ENCODE measurements at regions not wholly inside any gene's neighbourhood (a gene's known extent, or its start where the extent isn't known, plus 50 kb on each side); places are given as distances from the start of the nearest gene placed in this dataset.

DNA sequence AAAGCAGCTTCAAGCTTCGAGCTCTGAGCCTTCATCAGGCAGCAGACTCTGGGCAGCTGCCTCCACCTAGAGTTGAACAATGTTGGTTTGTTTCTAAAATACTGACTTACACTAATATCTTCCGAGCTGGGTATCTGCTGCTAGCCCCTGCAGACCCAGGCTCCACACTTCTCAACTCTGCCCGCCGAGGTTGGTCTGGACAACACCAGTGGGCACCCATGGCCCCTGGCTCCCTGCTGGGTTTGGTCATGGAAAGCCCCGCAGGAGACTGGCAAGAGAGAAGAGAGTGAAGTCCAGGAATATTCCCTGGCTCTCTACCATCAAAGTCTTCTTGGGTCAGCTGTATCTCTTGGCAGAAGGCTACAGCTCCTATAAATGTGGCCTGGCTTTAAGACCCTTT is 214.2 kb upstream of the TMEM132C start:
- Histone ChIP-seq H3K36me3 (ENCODE audit: insufficient read depth, low read length) (no peaks in the 10 kb centered on the region), H3K79me2 (replicated peaks; ENCODE audit: insufficient read depth, low read length) (no peaks in the 10 kb centered on the region), H3K9me2 (ENCODE audit: insufficient read depth, low read length) (no peaks in the 10 kb centered on the region), H3K9ac (ENCODE audit: low read length) (no peak overlapping the region), H4K20me1 (ENCODE audit: insufficient read depth) (no peaks in the 10 kb centered on the region), H3K4me3 (ENCODE audit: low read length) (no peak overlapping the region), H3K27ac (ENCODE audit: low read length) (no peak overlapping the region), H3K4me2 (ENCODE audit: low read length) (no peak overlapping the region), H2AFZ (ENCODE audit: low read depth, low read length) (no peak overlapping the region), H3K9me3 (ENCODE audit: low read length) (no peaks in the 10 kb centered on the region), H3K27me3 (ENCODE audit: insufficient read depth, low read depth, low read length) (no peaks in the 10 kb centered on the region), H3F3A (ENCODE audit: insufficient read depth, low read length, poor library complexity, severe bottlenecking) (peaks cover 8% of the 10 kb centered on the region)
- TF ChIP-seq EP300 (conservative IDR thresholded peaks at IDR 0.05; ENCODE audit: poor library complexity, severe bottlenecking) = no peak

DNA sequence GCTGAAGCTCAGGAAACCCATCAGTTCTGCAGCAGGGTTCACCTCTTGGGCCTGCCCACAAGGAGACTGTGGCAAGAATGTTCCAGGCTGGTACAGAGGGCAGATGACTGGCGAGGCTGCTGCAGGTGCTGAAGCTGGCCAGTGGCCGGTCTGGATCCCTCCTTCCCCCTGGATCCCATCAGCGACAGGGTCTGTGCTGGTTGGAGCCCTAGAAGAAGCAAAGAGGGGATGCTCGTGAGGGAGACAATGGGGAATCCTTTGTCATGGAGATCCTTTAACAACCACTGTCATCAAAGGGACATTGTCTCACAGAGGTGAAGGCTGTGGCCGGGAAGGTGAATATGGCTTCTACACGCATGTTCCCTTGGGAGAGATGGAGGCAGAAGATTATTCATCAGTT is 211.4 kb upstream of the TMEM132C start:
- Histone ChIP-seq H3K27ac (ENCODE audit: low read length) (peak overlapping the region; percentile 96), H3K9ac (ENCODE audit: low read length) (peak overlapping the region; percentile 61), H3K79me2 (replicated peaks; ENCODE audit: insufficient read depth, low read length) (no peaks in the 10 kb centered on the region), H3K9me3 (ENCODE audit: low read length) (no peaks in the 10 kb centered on the region), H3K27me3 (ENCODE audit: insufficient read depth, low read depth, low read length) (no peaks in the 10 kb centered on the region), H4K20me1 (ENCODE audit: insufficient read depth) (no peaks in the 10 kb centered on the region), H3K9me2 (ENCODE audit: insufficient read depth, low read length) (no peaks in the 10 kb centered on the region), H2AFZ (ENCODE audit: low read depth, low read length) (no peak overlapping the region), H3F3A (ENCODE audit: insufficient read depth, low read length, poor library complexity, severe bottlenecking) (peaks cover 11% of the 10 kb centered on the region), H3K4me2 (ENCODE audit: low read length) (peak overlapping the region; percentile 15), H3K4me3 (ENCODE audit: low read length) (peak overlapping the region; percentile 50), H3K36me3 (ENCODE audit: insufficient read depth, low read length) (no peaks in the 10 kb centered on the region)
- TF ChIP-seq RAD21 (conservative IDR thresholded peaks at IDR 0.05) (no peak), SMC3 (conservative IDR thresholded peaks at IDR 0.05; ENCODE audit: poor library complexity) (no peak), MXI1 (conservative IDR thresholded peaks at IDR 0.05; ENCODE audit: poor library complexity, severe bottlenecking) (no peak), EZH2 (IDR thresholded peaks at IDR 0.05; ENCODE audit: borderline replicate concordance, insufficient read depth, low read length, poor library complexity, severe bottlenecking) (no peak), EP300 (conservative IDR thresholded peaks at IDR 0.05; ENCODE audit: poor library complexity, severe bottlenecking) (no peak), POLR2AphosphoS5 (IDR thresholded peaks at IDR 0.05) (no peak), TAF1 (IDR thresholded peaks at IDR 0.05; ENCODE audit: low read depth) (no peak)
- TF ChIP-seq, protein P1, sequence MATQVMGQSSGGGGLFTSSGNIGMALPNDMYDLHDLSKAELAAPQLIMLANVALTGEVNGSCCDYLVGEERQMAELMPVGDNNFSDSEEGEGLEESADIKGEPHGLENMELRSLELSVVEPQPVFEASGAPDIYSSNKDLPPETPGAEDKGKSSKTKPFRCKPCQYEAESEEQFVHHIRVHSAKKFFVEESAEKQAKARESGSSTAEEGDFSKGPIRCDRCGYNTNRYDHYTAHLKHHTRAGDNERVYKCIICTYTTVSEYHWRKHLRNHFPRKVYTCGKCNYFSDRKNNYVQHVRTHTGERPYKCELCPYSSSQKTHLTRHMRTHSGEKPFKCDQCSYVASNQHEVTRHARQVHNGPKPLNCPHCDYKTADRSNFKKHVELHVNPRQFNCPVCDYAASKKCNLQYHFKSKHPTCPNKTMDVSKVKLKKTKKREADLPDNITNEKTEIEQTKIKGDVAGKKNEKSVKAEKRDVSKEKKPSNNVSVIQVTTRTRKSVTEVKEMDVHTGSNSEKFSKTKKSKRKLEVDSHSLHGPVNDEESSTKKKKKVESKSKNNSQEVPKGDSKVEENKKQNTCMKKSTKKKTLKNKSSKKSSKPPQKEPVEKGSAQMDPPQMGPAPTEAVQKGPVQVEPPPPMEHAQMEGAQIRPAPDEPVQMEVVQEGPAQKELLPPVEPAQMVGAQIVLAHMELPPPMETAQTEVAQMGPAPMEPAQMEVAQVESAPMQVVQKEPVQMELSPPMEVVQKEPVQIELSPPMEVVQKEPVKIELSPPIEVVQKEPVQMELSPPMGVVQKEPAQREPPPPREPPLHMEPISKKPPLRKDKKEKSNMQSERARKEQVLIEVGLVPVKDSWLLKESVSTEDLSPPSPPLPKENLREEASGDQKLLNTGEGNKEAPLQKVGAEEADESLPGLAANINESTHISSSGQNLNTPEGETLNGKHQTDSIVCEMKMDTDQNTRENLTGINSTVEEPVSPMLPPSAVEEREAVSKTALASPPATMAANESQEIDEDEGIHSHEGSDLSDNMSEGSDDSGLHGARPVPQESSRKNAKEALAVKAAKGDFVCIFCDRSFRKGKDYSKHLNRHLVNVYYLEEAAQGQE (IDR thresholded peaks at IDR 0.05; ENCODE audit: borderline replicate concordance) = no peak
- TF ChIP-seq, protein P2, sequence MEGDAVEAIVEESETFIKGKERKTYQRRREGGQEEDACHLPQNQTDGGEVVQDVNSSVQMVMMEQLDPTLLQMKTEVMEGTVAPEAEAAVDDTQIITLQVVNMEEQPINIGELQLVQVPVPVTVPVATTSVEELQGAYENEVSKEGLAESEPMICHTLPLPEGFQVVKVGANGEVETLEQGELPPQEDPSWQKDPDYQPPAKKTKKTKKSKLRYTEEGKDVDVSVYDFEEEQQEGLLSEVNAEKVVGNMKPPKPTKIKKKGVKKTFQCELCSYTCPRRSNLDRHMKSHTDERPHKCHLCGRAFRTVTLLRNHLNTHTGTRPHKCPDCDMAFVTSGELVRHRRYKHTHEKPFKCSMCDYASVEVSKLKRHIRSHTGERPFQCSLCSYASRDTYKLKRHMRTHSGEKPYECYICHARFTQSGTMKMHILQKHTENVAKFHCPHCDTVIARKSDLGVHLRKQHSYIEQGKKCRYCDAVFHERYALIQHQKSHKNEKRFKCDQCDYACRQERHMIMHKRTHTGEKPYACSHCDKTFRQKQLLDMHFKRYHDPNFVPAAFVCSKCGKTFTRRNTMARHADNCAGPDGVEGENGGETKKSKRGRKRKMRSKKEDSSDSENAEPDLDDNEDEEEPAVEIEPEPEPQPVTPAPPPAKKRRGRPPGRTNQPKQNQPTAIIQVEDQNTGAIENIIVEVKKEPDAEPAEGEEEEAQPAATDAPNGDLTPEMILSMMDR (IDR thresholded peaks at IDR 0.05; ENCODE audit: poor library complexity, severe bottlenecking) = no peak
